ENCODE measurements at regions not wholly inside any gene's neighbourhood (a gene's known extent, or its start where the extent isn't known, plus 50 kb on each side); places are given as distances from the start of the nearest gene placed in this dataset.

DNA sequence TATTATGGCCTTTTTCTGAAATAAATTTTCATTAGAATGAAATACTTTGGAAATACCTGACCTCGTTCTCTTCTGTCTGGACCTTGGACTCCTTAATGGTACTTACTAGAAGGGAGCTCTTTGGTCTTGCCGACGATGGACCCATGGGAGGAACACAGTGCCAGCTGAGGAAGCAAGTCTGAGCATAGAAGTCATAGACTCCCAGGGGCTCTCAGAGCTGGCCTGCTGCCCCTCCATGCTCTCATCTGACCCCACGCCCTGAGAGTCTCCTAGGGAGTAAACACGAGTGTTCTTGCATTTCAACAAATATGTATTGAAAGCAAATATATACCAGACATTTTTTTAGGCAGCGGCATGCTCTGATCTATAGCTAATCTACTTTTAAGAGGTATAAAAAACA lies 87.8 kb downstream of the PLEKHG1 start:
- Histone ChIP-seq H3K27ac (no peak overlapping the region), H3K36me3 (no peaks in the 10 kb centered on the region), H3K4me3 (no peak overlapping the region), H3K9me3 (ENCODE audit: low read depth) (no peaks in the 10 kb centered on the region), H3K27me3 (no peaks in the 10 kb centered on the region), H3K4me1 (ENCODE audit: low read depth) (no peaks in the 10 kb centered on the region)
- TF ChIP-seq, protein P1, sequence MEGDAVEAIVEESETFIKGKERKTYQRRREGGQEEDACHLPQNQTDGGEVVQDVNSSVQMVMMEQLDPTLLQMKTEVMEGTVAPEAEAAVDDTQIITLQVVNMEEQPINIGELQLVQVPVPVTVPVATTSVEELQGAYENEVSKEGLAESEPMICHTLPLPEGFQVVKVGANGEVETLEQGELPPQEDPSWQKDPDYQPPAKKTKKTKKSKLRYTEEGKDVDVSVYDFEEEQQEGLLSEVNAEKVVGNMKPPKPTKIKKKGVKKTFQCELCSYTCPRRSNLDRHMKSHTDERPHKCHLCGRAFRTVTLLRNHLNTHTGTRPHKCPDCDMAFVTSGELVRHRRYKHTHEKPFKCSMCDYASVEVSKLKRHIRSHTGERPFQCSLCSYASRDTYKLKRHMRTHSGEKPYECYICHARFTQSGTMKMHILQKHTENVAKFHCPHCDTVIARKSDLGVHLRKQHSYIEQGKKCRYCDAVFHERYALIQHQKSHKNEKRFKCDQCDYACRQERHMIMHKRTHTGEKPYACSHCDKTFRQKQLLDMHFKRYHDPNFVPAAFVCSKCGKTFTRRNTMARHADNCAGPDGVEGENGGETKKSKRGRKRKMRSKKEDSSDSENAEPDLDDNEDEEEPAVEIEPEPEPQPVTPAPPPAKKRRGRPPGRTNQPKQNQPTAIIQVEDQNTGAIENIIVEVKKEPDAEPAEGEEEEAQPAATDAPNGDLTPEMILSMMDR (IDR thresholded peaks at IDR 0.05; ENCODE audit: low read depth, low read length), result no peak
- no peak for DNase-seq (ENCODE audit: low read depth in 1 of 2, low spot score in 1 of 2)

DNA sequence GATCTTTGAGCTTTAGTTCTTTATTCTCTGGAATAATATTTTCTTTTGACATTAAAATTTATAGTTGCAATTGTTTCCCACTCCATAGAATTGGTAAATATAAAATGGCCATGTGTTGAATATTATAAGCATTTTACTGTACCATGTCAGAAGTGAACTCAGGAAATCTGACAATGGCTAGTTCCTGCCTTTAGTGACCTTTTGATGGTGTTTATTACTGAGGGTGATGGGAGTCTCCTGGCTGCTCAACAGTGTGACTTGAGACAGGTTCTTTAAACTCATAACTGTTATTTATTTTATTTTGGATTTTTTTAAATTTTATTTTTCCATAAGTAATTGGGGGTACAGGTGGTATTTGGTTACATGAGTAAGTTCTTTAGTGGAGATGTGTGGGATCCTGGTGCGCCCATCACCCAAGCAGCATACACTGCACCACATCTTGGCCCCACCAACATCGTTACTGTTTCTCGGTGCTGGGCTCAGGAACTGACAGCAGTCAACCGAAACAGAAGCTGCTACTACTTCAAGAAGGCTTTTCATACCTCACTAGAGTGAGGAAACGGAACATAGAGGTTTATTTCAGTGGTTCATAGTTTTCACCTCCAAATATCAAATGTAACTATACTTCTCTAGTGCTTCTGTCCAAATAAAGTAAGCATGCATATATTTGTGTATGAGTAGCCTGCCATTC lies 90.4 kb downstream of the PLEKHG1 start:
- TF ChIP-seq, protein P1 (IDR thresholded peaks at IDR 0.05; ENCODE audit: low read depth, low read length), result no peak
- Histone ChIP-seq H3K4me3 (no peak overlapping the region), H3K4me1 (ENCODE audit: low read depth) (no peaks in the 10 kb centered on the region), H3K27ac (no peak overlapping the region), H3K9me3 (ENCODE audit: low read depth) (no peaks in the 10 kb centered on the region), H3K27me3 (no peaks in the 10 kb centered on the region), H3K36me3 (no peaks in the 10 kb centered on the region)
- DNase-seq (ENCODE audit: low read depth in 1 of 2, low spot score in 1 of 2), result no peak

DNA sequence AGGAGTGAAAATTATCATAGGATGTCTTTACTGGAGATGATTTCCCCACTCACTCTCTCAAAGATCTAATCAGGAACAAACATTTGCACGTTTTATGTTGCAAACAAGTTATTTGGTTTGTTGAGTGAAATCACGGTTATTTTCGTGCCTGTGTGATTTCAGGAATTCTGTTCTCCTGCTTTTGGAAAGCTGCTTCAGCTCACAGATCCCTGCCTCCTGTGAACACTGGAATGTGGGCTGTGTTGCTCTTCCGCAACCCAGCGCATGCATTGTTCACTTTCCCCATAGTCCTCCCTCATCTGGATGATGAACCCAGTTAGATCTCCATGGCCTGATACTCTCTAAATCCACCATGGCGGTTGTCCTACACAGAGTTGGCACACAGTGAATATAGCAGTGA lies 91.0 kb downstream of the PLEKHG1 start:
- Histone ChIP-seq H3K36me3 (no peaks in the 10 kb centered on the region), H3K4me1 (ENCODE audit: low read depth) (no peaks in the 10 kb centered on the region), H3K27me3 (no peaks in the 10 kb centered on the region), H3K27ac (no peak overlapping the region), H3K9me3 (ENCODE audit: low read depth) (no peaks in the 10 kb centered on the region), H3K4me3 (no peak overlapping the region)
- TF ChIP-seq, protein P1 (IDR thresholded peaks at IDR 0.05; ENCODE audit: low read depth, low read length), result no peak
- no peak for DNase-seq (ENCODE audit: low read depth in 1 of 2, low spot score in 1 of 2)

DNA sequence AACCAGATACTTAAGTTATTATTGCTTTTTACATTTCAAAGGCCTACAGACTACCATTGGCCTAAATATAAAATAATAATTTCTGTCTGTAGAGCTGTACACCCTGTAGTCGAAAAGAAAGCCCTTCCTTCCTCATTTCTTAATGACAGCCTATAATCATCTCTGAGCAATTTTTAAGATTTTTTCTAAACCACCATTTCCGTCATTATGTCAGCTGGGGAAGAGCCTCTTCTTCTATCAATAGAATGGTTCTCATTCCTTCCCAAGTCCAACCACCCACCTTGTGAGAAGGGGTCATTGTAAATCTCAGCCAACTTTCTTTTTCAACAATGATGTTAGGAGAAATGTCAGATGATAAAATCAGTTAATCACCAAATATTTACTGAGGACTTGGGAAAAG lies 91.8 kb downstream of the PLEKHG1 start:
- H3K27me3 ChIP-seq, result no peaks in the 10 kb centered on the region
- no peaks in the 10 kb centered on the region for H3K9me3 ChIP-seq (ENCODE audit: low read depth)
- TF ChIP-seq, protein P1 (IDR thresholded peaks at IDR 0.05; ENCODE audit: low read depth, low read length), result no peak
- H3K4me3 ChIP-seq, result no peak overlapping the region
- peaks cover 7% of the 10 kb centered on the region for H3K4me1 ChIP-seq (ENCODE audit: low read depth)
- no peaks in the 10 kb centered on the region for H3K36me3 ChIP-seq
- H3K27ac ChIP-seq, result no peak overlapping the region
- no peak for DNase-seq (ENCODE audit: low read depth in 1 of 2, low spot score in 1 of 2)

DNA sequence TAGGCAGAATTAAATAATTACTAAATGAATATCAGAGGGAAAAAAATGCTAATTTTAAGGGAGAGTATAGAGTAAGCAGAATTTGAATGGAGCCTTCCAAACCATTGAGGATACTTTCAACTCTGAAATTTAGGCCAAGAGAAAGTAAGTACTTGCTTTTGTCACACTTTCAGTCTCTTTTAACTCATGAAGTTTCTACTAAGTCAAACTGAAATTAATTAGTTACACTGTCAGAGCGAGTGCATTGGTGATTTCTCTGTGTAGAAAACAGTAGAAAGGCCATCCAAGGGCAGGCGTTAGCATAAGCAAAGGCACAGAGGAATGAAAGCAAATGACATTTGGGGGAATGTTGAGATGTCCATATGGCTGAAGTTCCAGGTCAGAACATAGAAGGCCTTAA lies 92.9 kb downstream of the PLEKHG1 start:
- Histone ChIP-seq H3K36me3 (no peaks in the 10 kb centered on the region), H3K27me3 (no peaks in the 10 kb centered on the region), H3K4me1 (ENCODE audit: low read depth) (peaks cover 8% of the 10 kb centered on the region), H3K9me3 (ENCODE audit: low read depth) (no peaks in the 10 kb centered on the region), H3K27ac (no peak overlapping the region), H3K4me3 (no peak overlapping the region)
- TF ChIP-seq, protein P1 (IDR thresholded peaks at IDR 0.05; ENCODE audit: low read depth, low read length), result no peak
- DNase-seq (ENCODE audit: low read depth in 1 of 2, low spot score in 1 of 2), result no peak

All from cardiac muscle cell (in vitro differentiated cells and primary cell).